IMR-90 (cell line): ENCODE measurements at regions not wholly inside any gene's neighbourhood (a gene's known extent, or its start where the extent isn't known, plus 50 kb on each side); places are given as distances from the start of the nearest gene placed in this dataset.

Experiments
- ATAC-seq: fragments of 200-7000 bp; cut with Tn5 transposase; 2 replicates; pipeline ENCODE4 v1.9.1; 2020; ENCODE audit warnings: low read depth, mild to moderate bottlenecking, moderate library complexity
- BruUV-seq: library from RNA; stranded (reverse); fragments of 400-500 nt; replicated peaks from 2 replicates; lab custom pipeline; 2021; lab: Mats Ljungman, UMichigan
- CTCF ChIA-PET: fragments of 300-600 bp; formaldehyde crosslinking; extraction: SDS; loops from one replicate; lab custom pipeline; 2021; ENCODE audit warnings: antibody characterized with exemption; lab: Yijun Ruan, JAX
- POLR2A ChIA-PET: fragments of 300-600 bp; sonication (Branson Sonifier 250); formaldehyde crosslinking; loops from one replicate; lab custom pipeline; 2022; ENCODE audit warnings: antibody characterized with exemption; ENCODE audit not compliant: unreplicated experiment; lab: Charles Lee
- DNase-seq: peaks from one replicate; pipeline ENCODE4 v3.0.0; 2013
- H2AFZ ChIP-seq: replicated peaks from 2 replicates; pipeline ENCODE3; 2013; ENCODE audit warnings: low read length, mild to moderate bottlenecking; ENCODE audit not compliant: poor library complexity
- H2AK5ac ChIP-seq: 2 replicates; pipeline ENCODE4 v1.6.1; 2013; ENCODE audit warnings: low read depth, low read length, inconsistent platforms
- H2AK9ac ChIP-seq: replicated peaks from 2 replicates; pipeline ENCODE3; 2013; ENCODE audit warnings: mild to moderate bottlenecking, low read depth, low read length, moderate library complexity; ENCODE audit not compliant: poor library complexity
- H2BK120ac ChIP-seq: 2 replicates; pipeline ENCODE4 v1.6.1; 2013; ENCODE audit warnings: low read depth, low read length, inconsistent platforms
- H2BK15ac ChIP-seq: 3 replicates; pipeline ENCODE4 v1.6.1; 2013; ENCODE audit warnings: low read depth, low read length, inconsistent platforms
- H2BK20ac ChIP-seq: 2 replicates; pipeline ENCODE4 v1.6.1; 2013; ENCODE audit warnings: low read depth, mild to moderate bottlenecking, inconsistent platforms, low read length, moderate library complexity
- H2BK5ac ChIP-seq: 2 replicates; pipeline ENCODE4 v1.6.1; 2013; ENCODE audit warnings: mild to moderate bottlenecking, low read depth, low read length, inconsistent platforms; ENCODE audit not compliant: poor library complexity, severe bottlenecking
- H3K14ac ChIP-seq: replicated peaks from 2 replicates; pipeline ENCODE4 v1.6.1; 2013; ENCODE audit warnings: low read depth, low read length, inconsistent platforms
- H3K18ac ChIP-seq: 2 replicates; pipeline ENCODE4 v1.6.1; 2013; ENCODE audit warnings: low read depth, low read length, control low read depth
- H3K23ac ChIP-seq: 2 replicates; pipeline ENCODE4 v1.6.1; 2013; ENCODE audit warnings: low read depth, low read length, inconsistent platforms
- H3K27ac ChIP-seq: 2 replicates; pipeline ENCODE4 v1.5.1; 2013; ENCODE audit warnings: mild to moderate bottlenecking, control low read depth, low read length; ENCODE audit not compliant: insufficient read depth
- H3K27me3 ChIP-seq: 2 replicates; pipeline ENCODE4 v1.6.1; 2013; ENCODE audit warnings: low read length; ENCODE audit not compliant: control insufficient read depth, insufficient read depth
- H3K36me3 ChIP-seq: 2 replicates; pipeline ENCODE4 v1.6.1; 2013; ENCODE audit warnings: low read length, mixed read lengths; ENCODE audit not compliant: control insufficient read depth, insufficient read depth
- H3K4ac ChIP-seq: 2 replicates; pipeline ENCODE4 v1.6.1; 2013; ENCODE audit warnings: low read depth, low read length, inconsistent platforms
- H3K4me1 ChIP-seq: 2 replicates; pipeline ENCODE4 v1.6.1; 2013; ENCODE audit warnings: low read length, mixed read lengths; ENCODE audit not compliant: control insufficient read depth, insufficient read depth
- H3K4me2 ChIP-seq: 2 replicates; pipeline ENCODE4 v1.6.1; 2013; ENCODE audit warnings: low read depth, mild to moderate bottlenecking, control low read depth, low read length, moderate library complexity
- H3K4me3 ChIP-seq: 2 replicates; pipeline ENCODE4 v1.5.1; 2013; ENCODE audit warnings: low read depth, mild to moderate bottlenecking, control low read depth, low read length, moderate library complexity; ENCODE audit not compliant: insufficient read depth
- H3K56ac ChIP-seq: 2 replicates; pipeline ENCODE4 v1.6.1; 2013; ENCODE audit warnings: low read length, inconsistent platforms; ENCODE audit not compliant: insufficient read depth; ENCODE audit errors: extremely low read depth
- H3K79me1 ChIP-seq, 2 experiments: 2 replicates each; pipeline ENCODE4 v1.6.1; 2013; ENCODE audit warnings: low read length in 2 of 2, inconsistent platforms in 1 of 2, low read depth in 1 of 2
- H3K9ac ChIP-seq: 2 replicates; pipeline ENCODE4 v1.6.1; 2013; ENCODE audit warnings: low read depth, low read length, control low read depth
- H3K9me1 ChIP-seq: 2 replicates; pipeline ENCODE4 v1.6.1; 2013; ENCODE audit warnings: low read length, inconsistent platforms; ENCODE audit not compliant: insufficient read depth
- H3K9me3 ChIP-seq: 2 replicates; pipeline ENCODE4 v1.6.1; 2013; ENCODE audit warnings: low read length; ENCODE audit not compliant: control insufficient read depth, insufficient read depth
- H4K20me1 ChIP-seq: 2 replicates; pipeline ENCODE4 v1.6.1; 2013; ENCODE audit warnings: low read length, inconsistent platforms; ENCODE audit not compliant: insufficient read depth
- H4K5ac ChIP-seq: 2 replicates; pipeline ENCODE4 v1.6.1; 2013; ENCODE audit warnings: mild to moderate bottlenecking, low read depth, low read length, control low read depth
- H4K8ac ChIP-seq, 2 experiments: 2 replicates each; pipeline ENCODE4 v1.6.1; 2013; ENCODE audit warnings: low read depth in 2 of 2, low read length in 2 of 2, control low read depth in 1 of 2, inconsistent platforms in 1 of 2
- H4K91ac ChIP-seq: 2 replicates; pipeline ENCODE4 v1.6.1; 2013; ENCODE audit warnings: low read depth, low read length, inconsistent platforms; ENCODE audit not compliant: insufficient read depth
- CEBPB ChIP-seq: IDR thresholded peaks from 2 replicates; pipeline ENCODE4 v1.6.1; 2012; ENCODE audit warnings: low read depth, low read length, improper control_type of control experiment
- CHD1 ChIP-seq: IDR thresholded peaks from 2 replicates; pipeline ENCODE4 v1.6.1; 2012; ENCODE audit warnings: low read depth, low read length, improper control_type of control experiment
- FOS ChIP-seq: fragments of 150-350 bp; IDR thresholded peaks from 2 replicates; pipeline ENCODE4 v1.6.1; 2016; ENCODE audit warnings: low read depth, low read length
- MAFK ChIP-seq: IDR thresholded peaks from 2 replicates; pipeline ENCODE4 v1.6.1; 2012; ENCODE audit warnings: low read depth, low read length, improper control_type of control experiment
- MAZ ChIP-seq: IDR thresholded peaks from 2 replicates; pipeline ENCODE4 v1.6.1; 2012; ENCODE audit warnings: low read depth, mild to moderate bottlenecking, low read length, improper control_type of control experiment, moderate library complexity, borderline replicate concordance
- RCOR1 ChIP-seq: IDR thresholded peaks from 2 replicates; pipeline ENCODE4 v1.6.1; 2012; ENCODE audit warnings: mild to moderate bottlenecking, low read length, improper control_type of control experiment; ENCODE audit not compliant: insufficient replicate concordance
- WGBS, 2 experiments: methylation state at CpG; one replicate each; pipeline versions ENCODE4 v1.1.5 to v1.1.7; 2013; ENCODE audit warnings: missing lambda C conversion rate in 2 of 2; ENCODE audit not compliant: insufficient read length in 1 of 2; ENCODE audit errors: extremely low coverage in 2 of 2; 5-methylcytosine and 5-hydroxymethylcytosine counted together
- dilution Hi-C: fragments of 300-500 bp; cut with HindIII; formaldehyde crosslinking; loops from one replicate; pipeline ENCODE4 v1.14.3; 2018; ENCODE audit warnings: low sequenced_read_pairs; ENCODE audit not compliant: unreplicated experiment
- in situ Hi-C: fragments of 300-500 bp; cut with MboI; formaldehyde crosslinking; loops from 3 replicates; pipeline ENCODE4 v1.14.3; 2019; ENCODE audit warnings: low sequenced_read_pairs, inconsistent platforms, mixed read lengths
- intact Hi-C: fragments of 100-400 bp; cut with micrococcal nuclease; formaldehyde crosslinking; loops from 2 replicates; pipeline ENCODE4 v1.10.0; 2022

GRCh38 chr18:73482901-73483300, 615.1 kb upstream of the NETO1 start:
- H3K4ac ChIP-seq, result no peak overlapping the region
- no peak overlapping the region for H3K56ac ChIP-seq
- no peak for TF ChIP-seq CHD1
- no peak for TF ChIP-seq MAFK
- TF ChIP-seq FOS, result no peak
- no peak for TF ChIP-seq MAZ
- no peak for TF ChIP-seq RCOR1
- TF ChIP-seq CEBPB, result no peak
- BruUV-seq, result no TSS peak
- H3K27me3 ChIP-seq, result no peaks in the 10 kb centered on the region
- in situ Hi-C loops, result no loop called here
- H3K79me1 ChIP-seq, result no peaks in the 10 kb centered on the region
- H3K23ac ChIP-seq, result no peak overlapping the region
- no peak overlapping the region for H3K27ac ChIP-seq
- H2AK5ac ChIP-seq, result no peak overlapping the region
- no peak overlapping the region for H4K5ac ChIP-seq
- no peak overlapping the region for H3K4me2 ChIP-seq
- H3K18ac ChIP-seq, result no peak overlapping the region
- H4K20me1 ChIP-seq, result no peaks in the 10 kb centered on the region
- ChIA-PET POLR2A (no interaction called here), CTCF (interaction anchor here (0.6 kb wide), 1 partner anchor 535 kb away, joined by 6 read pairs; no protein-coding TSS in a partner anchor)
- no peaks in the 10 kb centered on the region for H3K9me3 ChIP-seq
- no peak overlapping the region for H2AK9ac ChIP-seq
- H4K8ac ChIP-seq, result no peak overlapping the region
- H2BK5ac ChIP-seq, result no peak overlapping the region
- DNase-seq (no peak), ATAC-seq (no peak)
- WGBS, 2 experiments, result no CpG with 5 or more reads among the region's 2 CpGs
- H2BK120ac ChIP-seq, result no peak overlapping the region
- intact Hi-C loops, result no loop called here
- H4K91ac ChIP-seq, result no peak overlapping the region
- H3K4me1 ChIP-seq, result peaks cover 2% of the 10 kb centered on the region; the same call in 1 of the 2 replicates
- no peak overlapping the region for H3K4me3 ChIP-seq
- no peaks in the 10 kb centered on the region for H3K36me3 ChIP-seq
- dilution Hi-C loops, result no loop called here
- H3K14ac ChIP-seq, result no peak overlapping the region
- no peak overlapping the region for H2AFZ ChIP-seq
- H3K9me1 ChIP-seq, result no peaks in the 10 kb centered on the region
- no peak overlapping the region for H3K9ac ChIP-seq
- no peak overlapping the region for H2BK15ac ChIP-seq
- H2BK20ac ChIP-seq, result no peak overlapping the region
